PC-9 (cell line): ENCODE measurements at regions not wholly inside any gene's neighbourhood (a gene's known extent, or its start where the extent isn't known, plus 50 kb on each side); places are given as distances from the start of the nearest gene placed in this dataset.

Experiments
- BruUV-seq: library from RNA; stranded (reverse); fragments of 400-500 nt; replicated peaks from 2 replicates; lab custom pipeline; 2021; lab: Mats Ljungman, UMichigan
- CTCF ChIA-PET: fragments of 300-600 bp; sonication (Branson Sonifier 250); formaldehyde crosslinking; loops from one replicate; lab custom pipeline; 2022; ENCODE audit warnings: antibody characterized with exemption; lab: Charles Lee
- POLR2A ChIA-PET: fragments of 300-600 bp; sonication (Branson Sonifier 250); formaldehyde crosslinking; loops from one replicate; lab custom pipeline; 2022; ENCODE audit warnings: antibody characterized with exemption; ENCODE audit not compliant: unreplicated experiment; lab: Charles Lee
- DNase-seq, 2 experiments: peaks; one replicate each; pipeline versions ENCODE4 v3.0.0 to v3.0.0-alpha.2; 2015 to 2022; ENCODE audit warnings: mixed read lengths in 1 of 2
- H2AFZ ChIP-seq: fragments of 200-600 bp; sonication (generic); 2 replicates; pipeline ENCODE4 v1.8.1; 2017; ENCODE audit warnings: antibody characterized with exemption
- H3F3A ChIP-seq: fragments of 200-600 bp; sonication (generic); 2 replicates; pipeline ENCODE4 v1.8.1; 2017; ENCODE audit warnings: antibody characterized with exemption, mild to moderate bottlenecking, low read depth; ENCODE audit not compliant: insufficient read depth
- H3K27ac ChIP-seq: fragments of 200-600 bp; sonication (generic); 2 replicates; pipeline ENCODE4 v1.6.1; 2016; ENCODE audit warnings: mixed run types
- H3K27me3 ChIP-seq: fragments of 200-600 bp; sonication (generic); 2 replicates; pipeline ENCODE4 v1.6.1; 2016; ENCODE audit warnings: low read depth, mixed run types; ENCODE audit not compliant: insufficient read depth
- H3K36me3 ChIP-seq: fragments of 200-600 bp; sonication (generic); 2 replicates; pipeline ENCODE4 v1.6.1; 2016; ENCODE audit warnings: low read depth, mixed run types
- H3K4me1 ChIP-seq: fragments of 200-600 bp; sonication (generic); replicated peaks from 2 replicates; pipeline ENCODE4 v1.6.1; 2016; ENCODE audit warnings: mixed run types; ENCODE audit not compliant: insufficient read depth
- H3K4me2 ChIP-seq: fragments of 200-600 bp; sonication (generic); 2 replicates; pipeline ENCODE4 v1.6.1; 2017; ENCODE audit warnings: mixed run types
- H3K4me3 ChIP-seq: fragments of 200-600 bp; sonication (generic); 2 replicates; pipeline ENCODE4 v1.6.1; 2016; ENCODE audit warnings: mixed run types
- H3K79me2 ChIP-seq: fragments of 200-600 bp; sonication (generic); 2 replicates; pipeline ENCODE4 v1.6.1; 2017; ENCODE audit warnings: low read depth, mixed run types
- H3K9me2 ChIP-seq: fragments of 200-600 bp; sonication (generic); 2 replicates; pipeline ENCODE4 v1.8.1; 2017; ENCODE audit warnings: mild to moderate bottlenecking; ENCODE audit not compliant: insufficient read depth
- H3K9me3 ChIP-seq: fragments of 200-600 bp; sonication (generic); 2 replicates; pipeline ENCODE4 v1.8.1; 2016; ENCODE audit warnings: low read depth; ENCODE audit not compliant: insufficient read depth
- H4K20me1 ChIP-seq: fragments of 200-600 bp; sonication (generic); 2 replicates; pipeline ENCODE4 v1.8.1; 2017; ENCODE audit not compliant: insufficient read depth
- EZH2 ChIP-seq: fragments of 200-600 bp; sonication (generic); IDR thresholded peaks from 2 replicates; pipeline ENCODE4 v1.8.0; 2017; ENCODE audit warnings: antibody characterized with exemption, low read depth
- intact Hi-C: fragments of 100-400 bp; cut with micrococcal nuclease; formaldehyde crosslinking; loops from one replicate; pipeline ENCODE4 v1.10.0; 2022; ENCODE audit not compliant: unreplicated experiment
- TF ChIP-seq, protein P1 (sequence below): fragments of 200-600 bp; sonication (generic); conservative IDR thresholded peaks from 2 replicates; pipeline ENCODE4 v1.6.1; 2017; ENCODE audit warnings: mixed run types, antibody characterized with exemption, mild to moderate bottlenecking, moderate library complexity

DNA sequence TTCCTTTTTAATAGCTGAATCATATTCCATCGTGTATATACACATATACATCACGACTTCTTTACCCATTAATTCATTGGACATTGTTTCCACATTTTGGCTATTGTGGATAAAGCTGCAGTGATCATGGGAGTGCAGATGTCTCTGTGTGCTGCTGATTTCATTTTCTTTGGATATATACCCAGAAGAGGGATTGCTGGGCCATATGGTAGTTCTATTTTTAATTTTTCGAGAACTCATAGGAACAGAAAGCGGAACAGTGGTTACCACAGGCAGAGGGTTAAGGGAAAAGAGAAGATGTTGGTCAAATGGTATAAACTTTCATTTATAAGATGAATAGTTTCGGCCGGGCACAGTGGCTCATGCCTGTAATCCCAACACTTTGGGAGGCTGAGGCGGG, 187.4 kb upstream of the MYOCD start:
- ChIA-PET CTCF (no interaction called here), POLR2A (no interaction called here)
- no TSS peak for BruUV-seq

DNA sequence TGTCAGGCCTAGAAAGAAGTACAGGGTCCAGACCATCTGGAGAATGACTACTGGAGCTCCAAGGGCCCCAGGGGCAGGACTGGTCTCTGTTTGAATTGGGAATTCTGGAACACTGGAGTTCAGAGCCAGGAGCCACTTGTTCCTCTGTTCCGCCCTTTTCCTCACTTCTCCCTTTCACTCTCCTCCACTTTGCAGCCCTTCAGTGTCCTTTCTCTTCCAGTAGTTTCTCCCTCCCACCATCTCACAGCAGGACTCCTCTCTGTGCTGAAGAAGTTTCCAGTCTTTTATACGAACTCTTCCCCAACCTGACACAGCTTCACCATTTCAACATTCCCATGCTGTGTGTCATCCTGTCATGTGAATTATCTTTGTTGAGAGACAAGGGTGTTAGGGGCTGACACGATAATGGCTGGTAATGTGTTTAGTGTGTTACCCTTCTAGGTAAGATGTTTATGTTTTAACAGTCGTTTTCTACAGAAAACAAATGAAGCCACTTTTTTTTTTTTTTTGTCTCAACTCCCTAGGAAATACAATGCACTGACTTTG, 180.3 kb upstream of the MYOCD start:
- H3K79me2 ChIP-seq, result no peaks in the 10 kb centered on the region
- H3F3A ChIP-seq, result no peaks in the 10 kb centered on the region
- H3K9me3 ChIP-seq, result no peaks in the 10 kb centered on the region
- H3K4me2 ChIP-seq, result no peak overlapping the region
- TF ChIP-seq, protein P1, sequence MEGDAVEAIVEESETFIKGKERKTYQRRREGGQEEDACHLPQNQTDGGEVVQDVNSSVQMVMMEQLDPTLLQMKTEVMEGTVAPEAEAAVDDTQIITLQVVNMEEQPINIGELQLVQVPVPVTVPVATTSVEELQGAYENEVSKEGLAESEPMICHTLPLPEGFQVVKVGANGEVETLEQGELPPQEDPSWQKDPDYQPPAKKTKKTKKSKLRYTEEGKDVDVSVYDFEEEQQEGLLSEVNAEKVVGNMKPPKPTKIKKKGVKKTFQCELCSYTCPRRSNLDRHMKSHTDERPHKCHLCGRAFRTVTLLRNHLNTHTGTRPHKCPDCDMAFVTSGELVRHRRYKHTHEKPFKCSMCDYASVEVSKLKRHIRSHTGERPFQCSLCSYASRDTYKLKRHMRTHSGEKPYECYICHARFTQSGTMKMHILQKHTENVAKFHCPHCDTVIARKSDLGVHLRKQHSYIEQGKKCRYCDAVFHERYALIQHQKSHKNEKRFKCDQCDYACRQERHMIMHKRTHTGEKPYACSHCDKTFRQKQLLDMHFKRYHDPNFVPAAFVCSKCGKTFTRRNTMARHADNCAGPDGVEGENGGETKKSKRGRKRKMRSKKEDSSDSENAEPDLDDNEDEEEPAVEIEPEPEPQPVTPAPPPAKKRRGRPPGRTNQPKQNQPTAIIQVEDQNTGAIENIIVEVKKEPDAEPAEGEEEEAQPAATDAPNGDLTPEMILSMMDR, result no peak
- no peak for TF ChIP-seq EZH2
- ChIA-PET POLR2A (no interaction called here), CTCF (no interaction called here)
- no TSS peak for BruUV-seq
- no peak overlapping the region for H2AFZ ChIP-seq
- H4K20me1 ChIP-seq, result no peaks in the 10 kb centered on the region
- H3K4me3 ChIP-seq, result no peak overlapping the region
- no peak for DNase-seq
- no peaks in the 10 kb centered on the region for H3K27me3 ChIP-seq
- H3K36me3 ChIP-seq, result no peaks in the 10 kb centered on the region
- no peaks in the 10 kb centered on the region for H3K9me2 ChIP-seq
- no peaks in the 10 kb centered on the region for H3K4me1 ChIP-seq
- no peak overlapping the region for H3K27ac ChIP-seq
- intact Hi-C loops, result no loop called here

More for the DNA sequence above, 187.4 kb upstream of the MYOCD start:
- H3K9me2 ChIP-seq, result no peaks in the 10 kb centered on the region
- H3K79me2 ChIP-seq, result no peaks in the 10 kb centered on the region
- H3K36me3 ChIP-seq, result no peaks in the 10 kb centered on the region
- H3K4me2 ChIP-seq, result no peak overlapping the region
- intact Hi-C loops, result no loop called here
- no peaks in the 10 kb centered on the region for H3K4me1 ChIP-seq
- H3F3A ChIP-seq, result no peaks in the 10 kb centered on the region
- H3K27ac ChIP-seq, result no peak overlapping the region
- TF ChIP-seq, protein P1, result no peak
- TF ChIP-seq EZH2, result no peak
- no peaks in the 10 kb centered on the region for H3K9me3 ChIP-seq
- H2AFZ ChIP-seq, result no peak overlapping the region
- H3K27me3 ChIP-seq, result no peaks in the 10 kb centered on the region
- no peak for DNase-seq
- no peaks in the 10 kb centered on the region for H4K20me1 ChIP-seq
- H3K4me3 ChIP-seq, result no peak overlapping the region

DNA sequence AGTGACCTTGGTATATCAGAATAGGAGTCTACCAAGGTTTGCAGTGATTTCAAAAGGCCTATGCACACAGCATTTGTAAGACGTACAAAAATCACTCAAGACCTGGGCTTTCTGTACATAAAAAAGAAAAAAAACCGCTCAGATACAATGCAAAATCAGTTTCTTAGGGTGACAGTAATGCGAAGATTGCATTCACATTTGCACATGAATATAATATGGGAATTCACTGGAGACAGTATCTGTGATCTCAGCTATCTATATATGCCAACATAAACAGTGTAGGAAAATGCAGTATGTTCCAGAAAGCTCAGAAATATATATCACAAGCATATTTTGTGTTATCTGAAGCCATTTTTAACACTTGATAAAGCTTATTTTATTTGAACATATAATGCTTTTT, 176.4 kb upstream of the MYOCD start:
- Histone ChIP-seq H3F3A (no peaks in the 10 kb centered on the region), H3K9me2 (no peaks in the 10 kb centered on the region)

More for the DNA sequence above, 176.4 kb upstream of the MYOCD start:
- TF ChIP-seq, protein P1, result no peak
- no peak for TF ChIP-seq EZH2
- Histone ChIP-seq H3K79me2 (no peaks in the 10 kb centered on the region), H3K36me3 (no peaks in the 10 kb centered on the region), H3K4me1 (no peaks in the 10 kb centered on the region), H2AFZ (no peak overlapping the region), H3K27me3 (no peaks in the 10 kb centered on the region), H3K9me3 (no peaks in the 10 kb centered on the region), H3K27ac (no peak overlapping the region), H3K4me3 (no peak overlapping the region), H3K4me2 (no peak overlapping the region), H4K20me1 (no peaks in the 10 kb centered on the region)
- DNase-seq, result no peak
- ChIA-PET CTCF (no interaction called here), POLR2A (no interaction called here)
- intact Hi-C loops, result no loop called here
- no TSS peak for BruUV-seq
